NCI-H2107 treated with DMSO at 0.1 percent for 48 hours (cell line): ENCODE measurements at regions not wholly inside any gene's neighbourhood (a gene's known extent, or its start where the extent isn't known, plus 50 kb on each side); places are given as distances from the start of the nearest gene placed in this dataset.

ENCODE experiments used
- DNase-seq: peaks from one replicate; lab custom pipeline; 2025; ENCODE audit not compliant: unreplicated experiment; lab: John Stamatoyannopoulos, UW

GRCh38 chr4:13133700-13134099 is 350.4 kb downstream of the RAB28 start:
- DNase-seq = no peak

DNA sequence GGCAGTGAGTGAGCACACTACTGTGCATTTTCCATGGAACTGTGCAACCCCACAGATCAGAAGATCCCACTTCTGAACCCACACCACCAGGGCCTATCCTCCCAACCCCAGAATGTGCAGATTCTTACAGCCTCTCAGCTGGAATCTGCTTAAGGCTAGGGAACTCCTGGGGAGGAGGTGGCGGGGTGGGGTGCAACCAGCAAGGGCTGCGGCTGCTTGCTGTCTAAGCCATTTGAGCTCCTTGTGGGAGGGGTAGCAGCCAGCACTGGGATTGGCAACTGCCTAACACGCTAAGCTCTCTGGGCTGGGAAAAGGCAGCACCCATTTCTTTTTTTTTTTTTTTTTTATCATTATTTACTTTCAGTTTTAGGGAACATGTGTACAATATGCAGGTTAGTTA is 353.3 kb downstream of the RAB28 start:
- no peak for DNase-seq

GRCh38 chr4:13129095-13129494 is 355.0 kb downstream of the RAB28 start:
- no peak for DNase-seq

GRCh38 chr4:13126976-13127910 is 356.9 kb downstream of the RAB28 start:
- DNase-seq = no peak

- no peak for DNase-seq
These were observed 365.5 kb downstream of the RAB28 start for GRCh38 chr4:13118633-13119032.

DNA sequence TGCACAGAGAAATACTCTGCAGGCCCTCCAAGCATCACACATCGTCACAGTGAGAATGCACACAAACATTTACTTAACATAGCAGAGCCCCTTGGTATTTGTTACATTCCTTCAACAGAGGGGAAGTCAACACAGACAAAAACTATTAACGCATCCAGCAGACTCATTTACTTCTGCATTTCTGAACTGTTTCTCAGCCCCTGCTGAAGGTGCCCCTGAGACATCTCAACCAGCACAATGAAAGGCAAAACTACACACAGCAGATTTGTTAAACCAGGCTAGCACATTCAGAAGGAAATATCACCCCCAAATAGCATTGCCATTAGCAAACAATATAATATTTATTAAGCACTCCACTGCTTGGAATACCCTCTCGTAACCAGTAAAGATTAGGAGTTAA is 367.0 kb downstream of the RAB28 start:
- no peak for DNase-seq

GRCh38 chr4:13112030-13112429 is 372.1 kb downstream of the RAB28 start:
- no peak for DNase-seq

DNA sequence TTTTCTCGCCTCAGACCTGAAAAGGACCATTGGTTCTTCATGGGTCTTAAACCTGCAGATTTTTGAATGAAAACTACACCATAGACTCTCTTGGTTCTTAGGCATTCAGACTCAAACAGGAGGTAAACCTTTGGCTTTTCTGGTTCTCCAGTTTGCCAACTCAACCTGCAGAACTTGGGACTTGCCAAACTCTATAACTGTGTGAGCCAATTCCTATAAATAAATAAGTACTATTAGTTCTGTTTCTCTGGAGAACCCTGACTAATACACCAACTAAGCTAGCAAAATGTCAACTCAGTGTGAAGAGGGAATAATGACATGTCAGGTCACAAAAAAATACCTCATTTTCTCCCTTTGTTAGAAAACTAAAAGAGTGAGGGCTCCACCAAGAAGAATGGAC is 374.6 kb downstream of the RAB28 start:
- no peak for DNase-seq

- no peak for DNase-seq
These were observed 376.0 kb downstream of the RAB28 start for GRCh38 chr4:13108096-13108495.

DNA sequence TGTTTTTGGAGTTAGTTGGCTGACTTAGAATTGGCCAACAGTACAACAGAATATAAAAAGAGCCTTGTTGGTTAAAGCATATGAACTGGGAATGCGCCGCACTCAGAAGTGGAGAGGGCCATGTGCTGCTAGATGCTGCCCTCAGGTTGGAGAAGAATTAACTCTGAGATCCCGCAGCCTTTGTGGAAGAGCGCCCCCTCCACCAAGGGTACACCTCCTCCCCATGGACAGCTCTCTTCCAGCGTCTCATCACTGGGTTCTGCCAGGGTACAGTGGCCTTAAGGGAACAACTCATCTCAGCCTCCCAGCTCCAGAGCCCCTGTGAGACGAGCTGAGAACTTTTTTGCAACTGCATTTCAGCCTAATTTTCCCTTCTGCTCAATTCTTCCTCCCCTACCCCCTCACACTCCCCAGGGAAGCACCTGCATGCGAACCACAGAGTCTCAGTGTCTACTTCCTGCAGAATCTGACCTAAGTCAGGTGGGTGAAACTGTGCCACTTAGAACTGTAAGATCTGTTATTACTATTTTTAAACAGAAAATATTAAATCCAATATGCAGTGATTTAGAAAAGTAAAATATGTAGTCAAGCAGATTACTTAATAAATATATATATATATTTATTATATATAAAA is 380.6 kb downstream of the RAB28 start:
- no peak for DNase-seq

GRCh38 chr4:13102092-13102742 is 381.9 kb downstream of the RAB28 start:
- no peak for DNase-seq

DNA sequence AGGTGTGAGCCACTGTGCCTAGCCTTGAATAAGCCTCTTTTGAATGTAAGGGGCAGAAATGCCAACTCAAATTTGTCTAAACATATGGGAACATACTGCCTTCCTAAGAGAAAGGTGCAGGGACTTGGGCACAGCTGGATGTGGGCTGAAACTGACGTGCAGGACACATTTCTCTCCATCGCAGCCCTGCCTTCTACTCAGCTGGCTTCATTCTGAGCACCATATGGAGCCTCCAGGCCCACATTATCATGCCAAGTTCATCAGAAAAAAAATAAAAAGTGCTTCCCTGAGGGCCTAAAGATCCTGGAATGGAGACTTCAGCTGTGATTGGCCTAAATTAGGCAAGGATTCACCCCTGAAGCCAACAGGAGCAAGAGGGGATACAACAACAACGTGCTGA is 386.2 kb downstream of the RAB28 start:
- DNase-seq = no peak

DNA sequence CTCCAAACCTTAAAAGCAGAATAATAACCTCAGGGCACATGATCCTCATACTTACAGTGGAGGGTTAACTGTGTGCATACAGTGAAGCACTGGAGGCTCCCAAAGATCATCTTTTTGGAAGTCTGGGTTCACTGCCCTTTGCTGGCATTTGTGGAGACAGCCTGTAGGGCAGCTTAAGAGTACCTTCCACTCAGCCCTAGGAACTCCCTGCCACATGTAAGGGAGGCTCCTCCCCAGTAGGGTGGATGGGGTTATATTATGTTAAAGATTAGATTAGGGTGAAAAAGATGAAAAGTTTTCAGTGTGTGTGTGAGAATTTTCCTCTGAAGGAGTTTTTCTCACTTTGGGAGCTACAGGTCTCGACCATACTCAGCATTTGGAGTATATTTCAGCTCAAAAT is 388.4 kb downstream of the RAB28 start:
- DNase-seq = no peak

DNA sequence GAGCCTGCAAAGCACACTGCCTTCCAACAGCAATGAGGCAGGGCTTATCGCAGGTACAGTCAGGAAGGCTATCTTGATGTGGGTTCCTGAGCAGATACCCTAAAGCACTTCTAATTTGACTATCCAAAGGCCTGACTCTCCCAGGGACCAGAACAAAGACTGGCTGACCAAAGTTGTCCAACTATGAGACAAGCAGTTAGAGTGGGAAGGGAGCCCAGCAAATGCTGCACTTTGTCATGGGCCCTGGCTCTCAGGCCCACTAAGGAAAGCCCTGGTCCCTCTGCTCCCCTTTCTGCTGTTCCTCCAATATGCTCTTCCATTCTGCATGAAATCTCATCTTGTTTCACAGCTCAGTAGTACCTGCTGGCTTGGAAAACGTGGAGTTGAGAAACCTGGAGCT is 391.0 kb downstream of the RAB28 start:
- no peak for DNase-seq

GRCh38 chr4:13092702-13093101 is 391.4 kb downstream of the RAB28 start:
- no peak for DNase-seq

- DNase-seq = no peak
These were observed 394.5 kb downstream of the RAB28 start for GRCh38 chr4:13089659-13089998.

DNA sequence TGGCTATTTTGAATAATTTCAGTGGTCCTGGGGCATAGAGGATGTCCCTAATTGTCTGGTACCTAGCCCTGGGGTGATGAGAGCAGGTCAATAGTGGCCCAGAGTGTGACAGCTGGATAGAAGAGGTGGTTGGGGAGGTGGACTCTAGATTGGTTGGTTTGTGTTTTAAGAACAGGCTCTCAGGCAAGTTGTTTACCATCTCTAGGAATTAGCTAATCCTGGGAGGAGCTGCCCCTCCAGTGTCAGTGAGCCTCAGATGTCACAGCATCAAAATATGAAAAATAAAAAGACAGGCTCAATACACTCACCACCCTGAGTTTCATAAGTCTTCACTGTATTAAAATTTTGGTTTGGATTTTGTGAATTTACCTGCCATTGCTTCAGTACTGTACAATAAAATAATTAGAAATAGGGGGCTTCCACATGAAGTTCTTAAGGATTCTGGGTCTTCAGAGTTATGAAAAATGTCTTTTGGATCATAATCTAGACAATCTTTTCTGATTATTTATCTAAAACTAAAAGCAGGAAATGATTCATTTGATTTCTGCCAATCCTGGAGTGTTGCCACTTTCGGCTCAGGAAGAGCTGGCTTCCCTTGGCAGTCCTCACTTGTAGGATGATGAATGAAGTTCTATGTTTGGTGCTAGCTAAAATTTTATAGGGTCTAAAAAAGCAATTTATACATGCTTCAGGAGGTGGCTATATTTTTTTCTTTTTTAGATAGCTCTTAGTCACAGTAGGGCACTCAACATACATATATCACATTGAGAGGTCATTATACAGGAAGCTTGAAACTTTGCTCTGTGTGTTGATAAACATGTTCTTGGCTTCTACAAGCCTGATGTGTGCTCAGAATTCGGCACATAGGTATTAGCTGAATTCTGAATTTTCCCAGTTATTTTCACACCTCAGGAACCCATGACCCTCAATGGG is 395.1 kb downstream of the RAB28 start:
- no peak for DNase-seq

GRCh38 chr4:13087041-13087440 is 397.1 kb downstream of the RAB28 start:
- DNase-seq = no peak

- DNase-seq = no peak
These were observed 399.9 kb downstream of the RAB28 start for GRCh38 chr4:13084210-13084609.

- DNase-seq = no peak
These were observed 402.3 kb downstream of the RAB28 start for GRCh38 chr4:13081830-13082229.

- DNase-seq = no peak
These were observed 417.1 kb downstream of the RAB28 start for GRCh38 chr4:13067077-13067476.
